GM23338 (cell line): ENCODE measurements at regions not wholly inside any gene's neighbourhood (a gene's known extent, or its start where the extent isn't known, plus 50 kb on each side); places are given as distances from the start of the nearest gene placed in this dataset.

Source experiments
- ATAC-seq: fragments of 200-7000 bp; cut with Tn5 transposase; 3 replicates; pipeline ENCODE4 v1.9.1; 2020
- DNase-seq: peaks from one replicate; pipeline ENCODE4 v3.0.0-alpha.2; 2015; ENCODE audit warnings: low spot score
- H2AFZ ChIP-seq: fragments of 200-600 bp; sonication (generic); 2 replicates; pipeline ENCODE4 v1.8.0; 2016; ENCODE audit warnings: antibody characterized with exemption, mild to moderate bottlenecking, moderate library complexity
- H3F3A ChIP-seq: fragments of 200-600 bp; sonication (generic); replicated peaks from 2 replicates; pipeline ENCODE4 v1.8.0; 2017; ENCODE audit warnings: antibody characterized with exemption, mixed run types, low read depth
- H3K27ac ChIP-seq: fragments of 200-600 bp; sonication (generic); 2 replicates; pipeline ENCODE4 v1.6.1; 2016; ENCODE audit warnings: low read depth
- H3K27me3 ChIP-seq: fragments of 200-600 bp; sonication (generic); 2 replicates; pipeline ENCODE4 v1.8.0; 2016; ENCODE audit warnings: mild to moderate bottlenecking, mixed run types, moderate library complexity; ENCODE audit not compliant: insufficient read depth
- H3K36me3 ChIP-seq: fragments of 200-600 bp; sonication (generic); 2 replicates; pipeline ENCODE4 v1.8.0; 2016; ENCODE audit warnings: mild to moderate bottlenecking; ENCODE audit not compliant: insufficient read depth
- H3K4me1 ChIP-seq: fragments of 200-600 bp; sonication (generic); 2 replicates; pipeline ENCODE4 v1.8.0; 2016; ENCODE audit warnings: mild to moderate bottlenecking, moderate library complexity; ENCODE audit not compliant: insufficient read depth
- H3K4me2 ChIP-seq: fragments of 200-600 bp; sonication (generic); 2 replicates; pipeline ENCODE4 v1.7.1; 2017; ENCODE audit warnings: mixed run types
- H3K4me3 ChIP-seq: fragments of 200-600 bp; sonication (generic); 2 replicates; pipeline ENCODE4 v1.6.1; 2016; ENCODE audit warnings: mixed run types
- H3K79me2 ChIP-seq: fragments of 200-600 bp; sonication (generic); replicated peaks from 2 replicates; pipeline ENCODE4 v1.8.0; 2017; ENCODE audit warnings: mild to moderate bottlenecking; ENCODE audit not compliant: insufficient read depth
- H3K9me2 ChIP-seq: fragments of 200-600 bp; sonication (generic); 2 replicates; pipeline ENCODE4 v1.8.0; 2017; ENCODE audit not compliant: insufficient read depth
- H4K20me1 ChIP-seq: fragments of 200-600 bp; sonication (generic); replicated peaks from 2 replicates; pipeline ENCODE4 v1.8.0; 2017; ENCODE audit warnings: mild to moderate bottlenecking; ENCODE audit not compliant: insufficient read depth
- H3K27ac Mint-ChIP-seq: 2 replicates; pipeline ENCODE4 v1.8.0; 2020; ENCODE audit warnings: inconsistent platforms, mild to moderate bottlenecking, moderate library complexity, mixed read lengths
- H3K27me3 Mint-ChIP-seq: 3 replicates; pipeline ENCODE4 v1.8.0; 2022; ENCODE audit warnings: low read depth, mild to moderate bottlenecking, moderate library complexity, mixed read lengths, inconsistent platforms; ENCODE audit not compliant: insufficient read depth, poor library complexity
- H3K36me3 Mint-ChIP-seq: 3 replicates; pipeline ENCODE4 v1.8.0; 2021; ENCODE audit warnings: low read depth, mild to moderate bottlenecking, inconsistent platforms, moderate library complexity, mixed read lengths
- H3K4me1 Mint-ChIP-seq: 3 replicates; pipeline ENCODE4 v1.8.0; 2020; ENCODE audit warnings: mild to moderate bottlenecking, inconsistent platforms, mixed read lengths
- H3K4me3 Mint-ChIP-seq: 3 replicates; pipeline ENCODE4 v1.8.0; 2021; ENCODE audit warnings: moderate library complexity, mild to moderate bottlenecking, inconsistent platforms, mixed read lengths
- H3K9me3 Mint-ChIP-seq: 3 replicates; pipeline ENCODE4 v1.8.0; 2020; ENCODE audit warnings: moderate library complexity, mild to moderate bottlenecking, inconsistent platforms, mixed read lengths
- CREB1 ChIP-seq: fragments of 250-450 bp; sonication (Bioruptor Pico); IDR thresholded peaks from 2 replicates; pipeline ENCODE4 v1.5.0; 2020; ENCODE audit warnings: low read depth, mild to moderate bottlenecking, moderate library complexity
- EZH2 ChIP-seq: fragments of 200-600 bp; sonication (generic); IDR thresholded peaks from one replicate; pipeline ENCODE4 v1.8.0; 2017; ENCODE audit warnings: antibody characterized with exemption, mild to moderate bottlenecking, low read depth; ENCODE audit not compliant: unreplicated experiment
- EZH2phosphoT487 ChIP-seq: fragments of 200-600 bp; sonication (generic); IDR thresholded peaks from one replicate; pipeline ENCODE4 v1.8.1; 2018; ENCODE audit warnings: antibody characterized with exemption; ENCODE audit not compliant: unreplicated experiment
- JUNB ChIP-seq: IDR thresholded peaks from one replicate; pipeline ENCODE4 v1.6.1; 2016; ENCODE audit warnings: antibody characterized with exemption; ENCODE audit not compliant: unreplicated experiment
- NANOG ChIP-seq: IDR thresholded peaks from 2 replicates; pipeline ENCODE4 v1.6.1; 2016; ENCODE audit warnings: antibody characterized with exemption, borderline replicate concordance
- POLR2AphosphoS5 ChIP-seq: IDR thresholded peaks from 2 replicates; pipeline ENCODE4 v1.6.1; 2016; ENCODE audit warnings: antibody characterized with exemption, low read depth
- STAT1 ChIP-seq: IDR thresholded peaks from one replicate; pipeline ENCODE4 v1.6.1; 2016; ENCODE audit warnings: antibody characterized with exemption; ENCODE audit not compliant: unreplicated experiment
- ZNF114 ChIP-seq: fragments of 250-450 bp; sonication (Bioruptor Pico); IDR thresholded peaks from 2 replicates; pipeline ENCODE4 v1.5.0; 2020; ENCODE audit warnings: mild to moderate bottlenecking, moderate library complexity
- ZNF331 ChIP-seq: fragments of 250-450 bp; sonication (Bioruptor Pico); IDR thresholded peaks from 2 replicates; pipeline ENCODE4 v1.5.0; 2020; ENCODE audit warnings: low read depth, mild to moderate bottlenecking, moderate library complexity
- TF ChIP-seq, protein P1 (sequence below): fragments of 250-450 bp; sonication (Bioruptor Pico); IDR thresholded peaks from 2 replicates; pipeline ENCODE4 v1.5.0; 2020; ENCODE audit warnings: mild to moderate bottlenecking, moderate library complexity
- TF ChIP-seq, protein P2 (sequence below), 2 experiments: fragments of 200-600 bp in 1 of 2; sonication (generic) in 1 of 2; conservative IDR thresholded peaks; 2 replicates each; pipeline versions ENCODE4 v1.5.1 to v1.6.1; 2016 to 2017; ENCODE audit warnings: antibody characterized with exemption in 2 of 2, low read depth in 2 of 2, mild to moderate bottlenecking in 2 of 2, moderate library complexity in 1 of 2
- TF ChIP-seq, protein P3 (sequence below): IDR thresholded peaks from one replicate; pipeline ENCODE4 v1.6.1; 2018; ENCODE audit warnings: antibody characterized with exemption; ENCODE audit not compliant: unreplicated experiment
- TF ChIP-seq, protein P4 (sequence below): IDR thresholded peaks from 2 replicates; pipeline ENCODE4 v1.6.1; 2016; ENCODE audit warnings: antibody characterized with exemption

DNA sequence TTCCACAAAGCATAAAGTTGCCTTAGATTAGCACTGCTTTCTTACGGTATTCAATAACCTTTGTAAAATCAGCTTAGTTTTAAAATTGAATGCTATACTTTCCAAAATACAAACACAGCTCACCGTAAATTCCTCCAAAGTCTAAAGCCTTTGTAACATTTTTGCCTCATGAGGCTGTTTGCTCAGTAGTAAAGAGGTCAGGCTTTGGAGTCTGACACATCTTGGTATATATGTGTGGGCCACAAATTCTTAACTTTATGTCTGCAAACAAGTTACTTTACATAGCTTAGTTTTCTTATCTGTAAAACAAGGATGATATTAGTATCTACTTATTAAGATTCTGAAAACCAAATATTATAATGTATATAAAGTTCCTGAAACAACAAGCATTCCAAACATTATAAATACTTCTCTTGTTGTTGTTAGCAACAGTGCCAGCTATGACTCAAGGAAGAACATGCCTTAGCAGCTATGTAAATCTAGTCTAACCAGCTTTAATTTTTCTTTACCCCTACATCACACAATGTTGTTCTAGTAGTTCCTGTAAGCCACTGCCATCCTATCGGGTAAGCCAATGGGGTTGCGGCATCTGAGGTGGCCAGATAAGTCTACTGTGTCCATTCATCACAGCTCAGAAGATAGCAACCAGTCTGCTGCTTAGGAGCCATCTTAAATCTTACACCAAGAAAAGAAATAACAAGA is 709.0 kb downstream of the KLHL13 start:
- H3K4me3 ChIP-seq, result no peak overlapping the region
- no peaks in the 10 kb centered on the region; the same call in 2 of the 3 replicates for H3K36me3 Mint-ChIP-seq
- H3K27ac Mint-ChIP-seq, result no peak overlapping the region
- no peak overlapping the region for H2AFZ ChIP-seq
- no peaks in the 10 kb centered on the region for H3K36me3 ChIP-seq
- no peaks in the 10 kb centered on the region for H3K79me2 ChIP-seq
- ATAC-seq (no peak), DNase-seq (no peak)
- H3K27me3 Mint-ChIP-seq, result no peaks in the 10 kb centered on the region
- no peaks in the 10 kb centered on the region for H3K27me3 ChIP-seq
- TF ChIP-seq, protein P1, sequence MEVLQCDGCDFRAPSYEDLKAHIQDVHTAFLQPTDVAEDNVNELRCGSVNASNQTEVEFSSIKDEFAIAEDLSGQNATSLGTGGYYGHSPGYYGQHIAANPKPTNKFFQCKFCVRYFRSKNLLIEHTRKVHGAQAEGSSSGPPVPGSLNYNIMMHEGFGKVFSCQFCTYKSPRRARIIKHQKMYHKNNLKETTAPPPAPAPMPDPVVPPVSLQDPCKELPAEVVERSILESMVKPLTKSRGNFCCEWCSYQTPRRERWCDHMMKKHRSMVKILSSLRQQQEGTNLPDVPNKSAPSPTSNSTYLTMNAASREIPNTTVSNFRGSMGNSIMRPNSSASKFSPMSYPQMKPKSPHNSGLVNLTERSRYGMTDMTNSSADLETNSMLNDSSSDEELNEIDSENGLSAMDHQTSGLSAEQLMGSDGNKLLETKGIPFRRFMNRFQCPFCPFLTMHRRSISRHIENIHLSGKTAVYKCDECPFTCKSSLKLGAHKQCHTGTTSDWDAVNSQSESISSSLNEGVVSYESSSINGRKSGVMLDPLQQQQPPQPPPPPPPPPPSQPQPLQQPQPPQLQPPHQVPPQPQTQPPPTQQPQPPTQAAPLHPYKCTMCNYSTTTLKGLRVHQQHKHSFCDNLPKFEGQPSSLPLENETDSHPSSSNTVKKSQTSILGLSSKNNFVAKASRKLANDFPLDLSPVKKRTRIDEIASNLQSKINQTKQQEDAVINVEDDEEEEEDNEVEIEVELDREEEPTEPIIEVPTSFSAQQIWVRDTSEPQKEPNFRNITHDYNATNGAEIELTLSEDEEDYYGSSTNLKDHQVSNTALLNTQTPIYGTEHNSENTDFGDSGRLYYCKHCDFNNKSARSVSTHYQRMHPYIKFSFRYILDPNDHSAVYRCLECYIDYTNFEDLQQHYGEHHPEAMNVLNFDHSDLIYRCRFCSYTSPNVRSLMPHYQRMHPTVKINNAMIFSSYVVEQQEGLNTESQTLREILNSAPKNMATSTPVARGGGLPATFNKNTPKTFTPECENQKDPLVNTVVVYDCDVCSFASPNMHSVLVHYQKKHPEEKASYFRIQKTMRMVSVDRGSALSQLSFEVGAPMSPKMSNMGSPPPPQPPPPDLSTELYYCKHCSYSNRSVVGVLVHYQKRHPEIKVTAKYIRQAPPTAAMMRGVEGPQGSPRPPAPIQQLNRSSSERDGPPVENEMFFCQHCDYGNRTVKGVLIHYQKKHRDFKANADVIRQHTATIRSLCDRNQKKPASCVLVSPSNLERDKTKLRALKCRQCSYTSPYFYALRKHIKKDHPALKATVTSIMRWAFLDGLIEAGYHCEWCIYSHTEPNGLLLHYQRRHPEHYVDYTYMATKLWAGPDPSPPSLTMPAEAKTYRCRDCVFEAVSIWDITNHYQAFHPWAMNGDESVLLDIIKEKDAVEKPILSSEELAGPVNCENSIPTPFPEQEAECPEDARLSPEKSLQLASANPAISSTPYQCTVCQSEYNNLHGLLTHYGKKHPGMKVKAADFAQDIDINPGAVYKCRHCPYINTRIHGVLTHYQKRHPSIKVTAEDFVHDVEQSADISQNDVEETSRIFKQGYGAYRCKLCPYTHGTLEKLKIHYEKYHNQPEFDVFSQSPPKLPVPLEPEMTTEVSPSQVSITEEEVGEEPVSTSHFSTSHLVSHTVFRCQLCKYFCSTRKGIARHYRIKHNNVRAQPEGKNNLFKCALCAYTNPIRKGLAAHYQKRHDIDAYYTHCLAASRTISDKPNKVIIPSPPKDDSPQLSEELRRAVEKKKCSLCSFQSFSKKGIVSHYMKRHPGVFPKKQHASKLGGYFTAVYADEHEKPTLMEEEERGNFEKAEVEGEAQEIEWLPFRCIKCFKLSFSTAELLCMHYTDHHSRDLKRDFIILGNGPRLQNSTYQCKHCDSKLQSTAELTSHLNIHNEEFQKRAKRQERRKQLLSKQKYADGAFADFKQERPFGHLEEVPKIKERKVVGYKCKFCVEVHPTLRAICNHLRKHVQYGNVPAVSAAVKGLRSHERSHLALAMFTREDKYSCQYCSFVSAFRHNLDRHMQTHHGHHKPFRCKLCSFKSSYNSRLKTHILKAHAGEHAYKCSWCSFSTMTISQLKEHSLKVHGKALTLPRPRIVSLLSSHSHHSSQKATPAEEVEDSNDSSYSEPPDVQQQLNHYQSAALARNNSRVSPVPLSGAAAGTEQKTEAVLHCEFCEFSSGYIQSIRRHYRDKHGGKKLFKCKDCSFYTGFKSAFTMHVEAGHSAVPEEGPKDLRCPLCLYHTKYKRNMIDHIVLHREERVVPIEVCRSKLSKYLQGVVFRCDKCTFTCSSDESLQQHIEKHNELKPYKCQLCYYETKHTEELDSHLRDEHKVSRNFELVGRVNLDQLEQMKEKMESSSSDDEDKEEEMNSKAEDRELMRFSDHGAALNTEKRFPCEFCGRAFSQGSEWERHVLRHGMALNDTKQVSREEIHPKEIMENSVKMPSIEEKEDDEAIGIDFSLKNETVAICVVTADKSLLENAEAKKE (CRISPR knock-in tag), result no peak
- TF ChIP-seq EZH2 (no peak), CREB1 (no peak), EZH2phosphoT487 (no peak), ZNF114 (CRISPR knock-in tag) (no peak), STAT1 (no peak), ZNF331 (CRISPR knock-in tag) (no peak), POLR2AphosphoS5 (no peak), JUNB (no peak), NANOG (no peak)
- TF ChIP-seq, protein P2, sequence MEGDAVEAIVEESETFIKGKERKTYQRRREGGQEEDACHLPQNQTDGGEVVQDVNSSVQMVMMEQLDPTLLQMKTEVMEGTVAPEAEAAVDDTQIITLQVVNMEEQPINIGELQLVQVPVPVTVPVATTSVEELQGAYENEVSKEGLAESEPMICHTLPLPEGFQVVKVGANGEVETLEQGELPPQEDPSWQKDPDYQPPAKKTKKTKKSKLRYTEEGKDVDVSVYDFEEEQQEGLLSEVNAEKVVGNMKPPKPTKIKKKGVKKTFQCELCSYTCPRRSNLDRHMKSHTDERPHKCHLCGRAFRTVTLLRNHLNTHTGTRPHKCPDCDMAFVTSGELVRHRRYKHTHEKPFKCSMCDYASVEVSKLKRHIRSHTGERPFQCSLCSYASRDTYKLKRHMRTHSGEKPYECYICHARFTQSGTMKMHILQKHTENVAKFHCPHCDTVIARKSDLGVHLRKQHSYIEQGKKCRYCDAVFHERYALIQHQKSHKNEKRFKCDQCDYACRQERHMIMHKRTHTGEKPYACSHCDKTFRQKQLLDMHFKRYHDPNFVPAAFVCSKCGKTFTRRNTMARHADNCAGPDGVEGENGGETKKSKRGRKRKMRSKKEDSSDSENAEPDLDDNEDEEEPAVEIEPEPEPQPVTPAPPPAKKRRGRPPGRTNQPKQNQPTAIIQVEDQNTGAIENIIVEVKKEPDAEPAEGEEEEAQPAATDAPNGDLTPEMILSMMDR (conservative IDR thresholded peaks at IDR 0.05; ENCODE audit: low read depth in 2 of 2), result no peak
- TF ChIP-seq, protein P3, sequence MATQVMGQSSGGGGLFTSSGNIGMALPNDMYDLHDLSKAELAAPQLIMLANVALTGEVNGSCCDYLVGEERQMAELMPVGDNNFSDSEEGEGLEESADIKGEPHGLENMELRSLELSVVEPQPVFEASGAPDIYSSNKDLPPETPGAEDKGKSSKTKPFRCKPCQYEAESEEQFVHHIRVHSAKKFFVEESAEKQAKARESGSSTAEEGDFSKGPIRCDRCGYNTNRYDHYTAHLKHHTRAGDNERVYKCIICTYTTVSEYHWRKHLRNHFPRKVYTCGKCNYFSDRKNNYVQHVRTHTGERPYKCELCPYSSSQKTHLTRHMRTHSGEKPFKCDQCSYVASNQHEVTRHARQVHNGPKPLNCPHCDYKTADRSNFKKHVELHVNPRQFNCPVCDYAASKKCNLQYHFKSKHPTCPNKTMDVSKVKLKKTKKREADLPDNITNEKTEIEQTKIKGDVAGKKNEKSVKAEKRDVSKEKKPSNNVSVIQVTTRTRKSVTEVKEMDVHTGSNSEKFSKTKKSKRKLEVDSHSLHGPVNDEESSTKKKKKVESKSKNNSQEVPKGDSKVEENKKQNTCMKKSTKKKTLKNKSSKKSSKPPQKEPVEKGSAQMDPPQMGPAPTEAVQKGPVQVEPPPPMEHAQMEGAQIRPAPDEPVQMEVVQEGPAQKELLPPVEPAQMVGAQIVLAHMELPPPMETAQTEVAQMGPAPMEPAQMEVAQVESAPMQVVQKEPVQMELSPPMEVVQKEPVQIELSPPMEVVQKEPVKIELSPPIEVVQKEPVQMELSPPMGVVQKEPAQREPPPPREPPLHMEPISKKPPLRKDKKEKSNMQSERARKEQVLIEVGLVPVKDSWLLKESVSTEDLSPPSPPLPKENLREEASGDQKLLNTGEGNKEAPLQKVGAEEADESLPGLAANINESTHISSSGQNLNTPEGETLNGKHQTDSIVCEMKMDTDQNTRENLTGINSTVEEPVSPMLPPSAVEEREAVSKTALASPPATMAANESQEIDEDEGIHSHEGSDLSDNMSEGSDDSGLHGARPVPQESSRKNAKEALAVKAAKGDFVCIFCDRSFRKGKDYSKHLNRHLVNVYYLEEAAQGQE, result no peak
- TF ChIP-seq, protein P4, sequence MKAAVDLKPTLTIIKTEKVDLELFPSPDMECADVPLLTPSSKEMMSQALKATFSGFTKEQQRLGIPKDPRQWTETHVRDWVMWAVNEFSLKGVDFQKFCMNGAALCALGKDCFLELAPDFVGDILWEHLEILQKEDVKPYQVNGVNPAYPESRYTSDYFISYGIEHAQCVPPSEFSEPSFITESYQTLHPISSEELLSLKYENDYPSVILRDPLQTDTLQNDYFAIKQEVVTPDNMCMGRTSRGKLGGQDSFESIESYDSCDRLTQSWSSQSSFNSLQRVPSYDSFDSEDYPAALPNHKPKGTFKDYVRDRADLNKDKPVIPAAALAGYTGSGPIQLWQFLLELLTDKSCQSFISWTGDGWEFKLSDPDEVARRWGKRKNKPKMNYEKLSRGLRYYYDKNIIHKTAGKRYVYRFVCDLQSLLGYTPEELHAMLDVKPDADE, result no peak
- H3K4me2 ChIP-seq, result no peak overlapping the region
- no peaks in the 10 kb centered on the region for H3F3A ChIP-seq
- no peaks in the 10 kb centered on the region for H3K4me1 ChIP-seq
- no peak overlapping the region for H3K27ac ChIP-seq
- H3K4me1 Mint-ChIP-seq, result no peaks in the 10 kb centered on the region
- H3K9me3 Mint-ChIP-seq, result peaks cover 13% of the 10 kb centered on the region; the same call in 2 of the 3 replicates
- no peaks in the 10 kb centered on the region for H4K20me1 ChIP-seq
- H3K4me3 Mint-ChIP-seq, result no peak overlapping the region
- no peaks in the 10 kb centered on the region for H3K9me2 ChIP-seq
